HepG2 (cell line): ENCODE measurements at regions not wholly inside any gene's neighbourhood (a gene's known extent, or its start where the extent isn't known, plus 50 kb on each side); places are given as distances from the start of the nearest gene placed in this dataset.

ENCODE experiments used
- GPN1 ChIP-seq: sonication (generic); formaldehyde crosslinking; IDR thresholded peaks from 2 replicates; pipeline ENCODE4 v1.5.1; 2020; ENCODE audit warnings: missing genetic modification reagents, borderline replicate concordance
- SKIL ChIP-seq: sonication (generic); formaldehyde crosslinking; IDR thresholded peaks from 2 replicates; pipeline ENCODE4 v1.8.0; 2022; ENCODE audit warnings: missing genetic modification reagents, mild to moderate bottlenecking, moderate library complexity, borderline replicate concordance
- ZGPAT ChIP-seq: IDR thresholded peaks from 2 replicates; pipeline ENCODE4 v1.6.1; 2016; ENCODE audit warnings: mild to moderate bottlenecking
- ZNF264 ChIP-seq: sonication (generic); formaldehyde crosslinking; IDR thresholded peaks from 2 replicates; pipeline ENCODE4 v1.4.0; 2020; ENCODE audit warnings: missing genetic modification reagents
- ZNF580 ChIP-seq: IDR thresholded peaks from 2 replicates; pipeline ENCODE4 v1.6.1; 2016; ENCODE audit warnings: low read depth, borderline replicate concordance
- TF ChIP-seq, protein P1 (sequence below): sonication (generic); formaldehyde crosslinking; IDR thresholded peaks from 2 replicates; pipeline ENCODE4 v1.9.0; 2022; ENCODE audit warnings: low read depth, missing genetic modification reagents
- TF ChIP-seq, protein P2 (sequence below): sonication (generic); formaldehyde crosslinking; IDR thresholded peaks from 2 replicates; pipeline ENCODE4 v1.4.0; 2020; ENCODE audit warnings: missing genetic modification reagents

DNA sequence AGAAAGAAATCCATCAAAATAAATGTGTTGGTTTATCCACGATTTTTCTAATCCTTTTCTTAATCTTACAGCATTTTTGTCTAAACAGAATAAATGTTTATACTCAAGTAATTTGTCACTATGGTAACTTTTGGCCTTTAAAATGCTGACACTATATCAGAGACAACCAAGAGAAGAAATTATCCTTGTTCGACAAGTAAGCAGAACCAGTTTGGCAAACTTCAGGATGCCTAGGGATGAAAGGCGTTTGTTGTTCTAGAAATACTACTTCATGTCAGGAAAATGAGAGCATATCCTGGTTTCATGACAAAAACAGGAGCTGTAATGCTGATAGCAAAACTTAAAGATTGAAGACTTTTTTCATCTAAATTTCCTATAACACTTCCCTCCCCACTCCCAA is 308.0 kb upstream of the ATP11B start (continued):
- TF ChIP-seq ZGPAT (CRISPR knock-in tag) (no peak), GPN1 (CRISPR knock-in tag) (no peak), ZNF580 (CRISPR knock-in tag) (no peak), SKIL (CRISPR knock-in tag) (no peak), ZNF264 (CRISPR knock-in tag) (no peak)
- TF ChIP-seq, protein P1, sequence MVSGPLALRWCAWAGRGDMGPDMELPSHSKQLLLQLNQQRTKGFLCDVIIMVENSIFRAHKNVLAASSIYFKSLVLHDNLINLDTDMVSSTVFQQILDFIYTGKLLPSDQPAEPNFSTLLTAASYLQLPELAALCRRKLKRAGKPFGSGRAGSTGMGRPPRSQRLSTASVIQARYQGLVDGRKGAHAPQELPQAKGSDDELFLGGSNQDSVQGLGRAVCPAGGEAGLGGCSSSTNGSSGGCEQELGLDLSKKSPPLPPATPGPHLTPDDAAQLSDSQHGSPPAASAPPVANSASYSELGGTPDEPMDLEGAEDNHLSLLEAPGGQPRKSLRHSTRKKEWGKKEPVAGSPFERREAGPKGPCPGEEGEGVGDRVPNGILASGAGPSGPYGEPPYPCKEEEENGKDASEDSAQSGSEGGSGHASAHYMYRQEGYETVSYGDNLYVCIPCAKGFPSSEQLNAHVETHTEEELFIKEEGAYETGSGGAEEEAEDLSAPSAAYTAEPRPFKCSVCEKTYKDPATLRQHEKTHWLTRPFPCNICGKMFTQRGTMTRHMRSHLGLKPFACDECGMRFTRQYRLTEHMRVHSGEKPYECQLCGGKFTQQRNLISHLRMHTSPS: no peak
- TF ChIP-seq, protein P2, sequence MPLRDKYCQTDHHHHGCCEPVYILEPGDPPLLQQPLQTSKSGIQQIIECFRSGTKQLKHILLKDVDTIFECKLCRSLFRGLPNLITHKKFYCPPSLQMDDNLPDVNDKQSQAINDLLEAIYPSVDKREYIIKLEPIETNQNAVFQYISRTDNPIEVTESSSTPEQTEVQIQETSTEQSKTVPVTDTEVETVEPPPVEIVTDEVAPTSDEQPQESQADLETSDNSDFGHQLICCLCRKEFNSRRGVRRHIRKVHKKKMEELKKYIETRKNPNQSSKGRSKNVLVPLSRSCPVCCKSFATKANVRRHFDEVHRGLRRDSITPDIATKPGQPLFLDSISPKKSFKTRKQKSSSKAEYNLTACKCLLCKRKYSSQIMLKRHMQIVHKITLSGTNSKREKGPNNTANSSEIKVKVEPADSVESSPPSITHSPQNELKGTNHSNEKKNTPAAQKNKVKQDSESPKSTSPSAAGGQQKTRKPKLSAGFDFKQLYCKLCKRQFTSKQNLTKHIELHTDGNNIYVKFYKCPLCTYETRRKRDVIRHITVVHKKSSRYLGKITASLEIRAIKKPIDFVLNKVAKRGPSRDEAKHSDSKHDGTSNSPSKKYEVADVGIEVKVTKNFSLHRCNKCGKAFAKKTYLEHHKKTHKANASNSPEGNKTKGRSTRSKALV: no peak
